Gastrocnemius medialis (tissue), 4 donors: ENCODE measurements at regions not wholly inside any gene's neighbourhood (a gene's known extent, or its start where the extent isn't known, plus 50 kb on each side); places are given as distances from the start of the nearest gene placed in this dataset.

Source experiments
- CTCF ChIP-seq, 5 experiments: fragments of 450-650 bp in 3 of 5; fragments of 200-600 bp in 2 of 5; sonication (generic) in 2 of 5; IDR thresholded peaks in 4 of 5; conservative IDR thresholded peaks in 1 of 5; 1 replicate in 4 of 5; 2 replicates in 1 of 5; pipeline ENCODE4 v1.5.1; 2016 to 2019; ENCODE audit warnings: antibody characterized with exemption in 5 of 5, mild to moderate bottlenecking in 3 of 5, moderate library complexity in 3 of 5
- POLR2A ChIP-seq, 2 donors: fragments of 450-650 bp; IDR thresholded peaks; one replicate each; pipeline ENCODE4 v1.6.1; 2017; ENCODE audit warnings: antibody characterized with exemption in 2 of 2, mild to moderate bottlenecking in 2 of 2, moderate library complexity in 2 of 2

GRCh38 chr4:54373718-54374210 lies 144.7 kb downstream of the PDGFRA start:
- no peak for TF ChIP-seq CTCF (IDR thresholded peaks at IDR 0.05 in 4 of 5, conservative IDR thresholded peaks at IDR 0.05 in 1 of 5)
- TF ChIP-seq POLR2A (IDR thresholded peaks at IDR 0.05) = no peak
